Medulla oblongata (tissue), 1 donor: ENCODE measurements at regions not wholly inside any gene's neighbourhood (a gene's known extent, or its start where the extent isn't known, plus 50 kb on each side); places are given as distances from the start of the nearest gene placed in this dataset.
"Not testable (repeated sequence)": the region's sequence is repeated elsewhere in the genome, so short reads cannot be mapped to it uniquely, and the experiment has no call there.

ENCODE experiments used
- DNase-seq: peaks from one replicate; pipeline ENCODE4 v3.0.0-alpha.2; 2015; ENCODE audit errors: extremely low spot score

DNA sequence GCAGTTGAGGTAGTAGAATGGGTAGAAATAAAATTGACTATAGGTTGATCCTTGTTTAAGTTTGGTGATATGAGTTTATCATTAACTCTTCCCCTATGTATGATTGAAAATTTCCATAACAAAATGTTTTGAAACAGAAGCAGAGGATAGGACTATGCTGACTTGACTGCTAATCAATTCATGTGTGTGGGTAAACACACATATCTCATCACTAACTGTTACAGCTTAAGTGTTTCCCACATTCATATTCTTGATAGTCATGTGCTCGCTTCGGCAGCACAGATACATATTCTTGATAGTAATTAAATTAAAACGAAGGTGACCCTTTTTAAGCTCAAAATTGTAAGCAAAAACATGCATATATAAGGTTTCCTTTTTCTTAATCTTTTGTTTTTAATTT is 68.2 kb upstream of the SAMSN1 start:
- no peak for DNase-seq

DNA sequence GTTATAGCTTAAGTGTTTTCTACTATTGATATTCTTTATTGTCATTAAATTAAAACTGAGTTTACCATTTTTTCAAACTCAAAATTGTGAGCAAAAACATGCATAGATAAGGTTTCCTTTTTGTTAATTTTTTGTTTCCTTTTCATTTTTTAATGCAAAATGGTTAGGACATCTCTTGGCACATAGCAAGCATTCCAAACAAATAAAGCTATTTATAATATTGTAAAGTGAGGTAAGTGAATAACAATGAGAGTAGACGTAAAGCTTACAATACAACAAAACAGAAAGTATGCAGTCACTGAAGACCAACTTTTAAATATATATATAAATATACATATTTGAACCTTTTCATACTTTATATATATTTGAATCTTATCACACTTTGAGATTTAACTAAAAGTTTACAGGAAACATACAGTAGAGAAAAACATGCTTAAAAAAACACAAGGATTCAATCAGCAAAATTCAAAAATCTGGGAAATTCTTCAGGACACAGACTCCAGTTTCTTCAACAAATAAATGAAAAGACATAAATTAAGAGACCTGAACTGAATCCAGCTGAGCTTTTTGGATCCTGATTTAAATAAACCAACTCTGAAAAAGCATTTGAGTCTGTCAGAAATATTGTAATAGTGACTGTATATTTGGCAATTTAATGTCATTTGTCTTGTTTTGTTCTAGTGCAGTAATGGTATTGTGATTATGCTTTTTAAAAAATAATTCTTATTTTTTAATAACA is 67.5 kb upstream of the SAMSN1 start:
- DNase-seq: no peak

DNA sequence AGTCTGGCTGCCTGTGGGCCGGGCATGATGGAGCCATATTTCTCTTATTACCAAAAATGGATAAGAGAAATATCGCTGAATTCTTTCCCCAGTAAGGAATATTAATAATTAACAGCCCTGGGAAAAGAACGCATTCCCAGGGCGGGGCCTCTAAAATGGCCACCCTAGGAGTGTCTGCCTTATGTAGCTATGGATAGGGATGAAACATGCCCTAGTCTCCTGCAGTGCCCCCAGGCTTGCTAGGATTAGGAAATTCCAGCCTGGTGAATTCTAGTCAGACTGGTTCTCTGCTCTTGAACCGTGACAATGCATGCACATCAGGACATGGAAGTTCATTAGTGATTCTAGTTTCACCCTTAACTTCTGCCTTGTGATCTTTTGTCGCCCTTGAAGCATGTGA is 64.0 kb upstream of the SAMSN1 start:
- not testable (repeated sequence) for DNase-seq

DNA sequence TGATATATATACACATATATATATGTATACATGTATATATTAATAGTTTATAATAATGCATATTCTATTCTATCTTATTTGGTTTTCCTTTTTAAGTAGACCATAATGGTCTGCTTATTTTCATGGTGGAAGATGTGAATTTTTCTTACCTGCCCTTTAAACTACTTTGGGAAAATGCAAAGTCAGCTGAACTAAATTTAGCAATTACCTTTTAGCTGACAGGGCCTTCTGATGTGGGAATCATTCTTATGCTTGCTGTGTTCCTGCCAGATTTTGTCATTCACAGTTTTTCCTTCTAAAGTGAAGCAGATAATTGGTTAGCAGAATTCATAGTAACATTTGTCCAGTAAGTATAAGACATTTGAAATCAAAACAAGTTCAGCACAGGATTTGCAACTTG is 63.2 kb upstream of the SAMSN1 start:
- DNase-seq: no peak

DNA sequence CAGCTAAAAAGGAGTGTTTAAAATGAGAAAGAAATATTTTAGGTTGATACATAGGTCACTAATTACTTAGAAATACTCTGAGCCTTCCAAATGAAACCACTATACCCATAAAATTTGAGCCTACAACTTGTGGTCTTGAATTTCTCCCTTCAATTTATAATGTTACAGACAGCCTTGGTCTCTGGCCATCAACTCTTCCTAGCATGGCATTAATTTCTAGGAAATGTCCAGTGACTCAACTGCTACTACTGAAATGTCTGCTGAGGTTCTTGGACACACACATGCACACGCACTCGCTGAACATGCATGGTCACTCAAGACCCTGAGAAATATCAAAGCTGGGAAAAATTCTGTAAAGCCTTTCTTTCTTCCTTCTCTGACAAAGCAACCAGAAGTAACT is 61.1 kb upstream of the SAMSN1 start:
- DNase-seq: no peak

DNA sequence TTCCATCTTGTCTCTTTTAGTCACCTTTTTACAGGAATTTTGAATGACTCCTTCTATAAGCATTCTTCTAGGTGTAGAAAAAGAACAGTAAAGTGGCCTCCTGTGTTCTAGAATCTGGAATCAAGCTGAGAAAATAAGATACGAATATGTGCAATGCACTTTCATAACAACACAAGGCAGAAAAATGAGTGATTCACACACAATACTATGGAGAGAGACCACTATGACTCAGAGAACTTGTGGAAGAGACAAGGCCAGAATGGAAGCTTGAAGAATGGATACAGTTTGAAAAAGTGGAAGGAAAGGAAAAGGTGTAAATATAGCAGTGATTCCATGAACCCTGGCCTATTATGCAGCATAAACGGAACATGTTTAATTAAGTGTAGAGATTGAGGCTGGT is 57.1 kb upstream of the SAMSN1 start:
- no peak for DNase-seq

DNA sequence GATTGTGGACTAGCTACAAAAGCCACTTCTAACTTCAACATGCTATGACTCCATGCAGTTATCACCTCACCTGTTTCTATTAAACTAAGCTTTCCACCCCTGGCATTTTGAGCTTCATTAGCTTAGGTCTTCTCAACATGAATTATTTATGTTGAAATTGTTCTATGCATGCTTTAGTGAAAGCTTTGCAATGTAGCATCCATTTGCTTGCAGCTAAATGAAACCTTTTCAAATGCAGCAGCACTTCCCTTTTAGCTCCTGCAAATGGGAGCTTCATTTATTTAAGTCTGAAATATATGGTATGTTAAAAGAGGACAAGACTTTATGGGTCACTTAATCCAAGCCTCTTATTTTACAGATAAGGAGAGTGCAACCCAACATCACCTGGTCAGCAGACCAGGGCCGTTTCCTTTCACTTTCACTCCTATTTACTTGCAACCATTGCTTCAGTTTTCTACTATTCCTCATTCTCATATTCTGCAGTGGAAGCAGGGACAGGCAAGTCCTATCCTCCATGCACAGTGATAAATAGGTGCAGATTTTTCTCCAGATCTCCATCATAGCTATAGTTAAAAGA is 56.4 kb upstream of the SAMSN1 start:
- peak; percentile 29 for DNase-seq

DNA sequence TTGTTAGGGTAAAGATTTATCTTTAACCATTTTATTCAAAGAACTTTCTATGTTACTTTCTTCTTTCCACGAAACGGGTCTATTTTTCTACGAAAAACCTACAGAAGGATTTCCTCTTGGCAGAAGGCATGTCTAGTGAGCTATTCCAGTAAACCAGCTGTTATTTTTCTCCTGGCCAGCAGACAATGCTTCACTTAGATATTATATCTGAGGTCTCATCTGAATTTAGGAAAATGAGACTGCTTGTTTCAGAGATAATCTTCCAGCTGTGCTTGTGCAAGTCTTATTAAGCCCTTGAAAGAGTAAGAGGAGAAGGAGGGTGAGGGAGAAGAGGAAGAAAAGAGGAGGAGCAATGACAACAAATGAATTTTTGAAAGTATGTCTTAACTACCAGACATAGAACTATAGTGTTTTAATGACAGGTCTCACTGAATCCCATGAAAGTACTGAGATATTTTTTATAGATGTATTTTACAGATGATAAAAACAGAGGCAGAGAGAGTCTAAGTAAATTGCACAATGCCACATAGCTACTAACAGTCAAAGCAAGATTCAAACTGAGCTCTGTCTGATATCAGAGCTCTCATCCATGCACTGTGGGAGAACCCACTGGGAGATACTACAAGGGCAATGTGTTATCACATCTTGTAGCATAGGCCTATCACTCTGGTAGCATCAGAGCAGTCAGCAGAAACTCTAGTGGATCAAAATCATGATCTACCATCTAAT is 54.6 kb upstream of the SAMSN1 start:
- no peak for DNase-seq

DNA sequence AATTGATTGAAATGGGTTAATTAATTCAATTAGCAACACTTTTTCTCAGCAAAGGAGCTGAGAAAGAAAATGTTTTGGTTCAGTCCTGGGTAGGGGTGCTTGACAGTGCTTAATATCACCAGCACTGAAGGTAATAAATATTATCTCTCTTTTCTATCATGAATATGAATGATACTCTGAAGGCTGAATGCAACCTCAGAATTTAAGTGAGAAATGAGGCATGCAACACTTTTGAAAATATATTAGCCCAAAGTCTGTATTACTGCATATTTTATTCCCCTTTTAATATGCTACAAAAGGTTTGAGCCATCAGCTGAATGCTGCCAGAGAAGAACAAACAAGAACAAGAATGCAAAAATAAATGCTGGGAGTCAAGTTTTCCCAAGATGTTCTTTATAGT is 52.0 kb upstream of the SAMSN1 start:
- DNase-seq: no peak
